Mucosa of rectum (tissue), 2 donors: ENCODE measurements at regions not wholly inside any gene's neighbourhood (a gene's known extent, or its start where the extent isn't known, plus 50 kb on each side); places are given as distances from the start of the nearest gene placed in this dataset.

ENCODE experiments used
- H3K27ac ChIP-seq, 2 donors: one replicate each; pipeline ENCODE4 v1.7.0; 2013; ENCODE audit warnings: inconsistent platforms in 2 of 2, low read depth in 2 of 2, low read length in 2 of 2
- H3K27me3 ChIP-seq, 2 donors: one replicate each; pipeline ENCODE4 v1.7.0; 2013; ENCODE audit warnings: low read length in 2 of 2; ENCODE audit not compliant: control insufficient read depth in 2 of 2, insufficient read depth in 2 of 2
- H3K36me3 ChIP-seq, 2 donors: one replicate each; pipeline ENCODE4 v1.7.0; 2013; ENCODE audit warnings: low read length in 2 of 2; ENCODE audit not compliant: control insufficient read depth in 2 of 2, insufficient read depth in 2 of 2
- H3K4me1 ChIP-seq, 2 donors: one replicate each; pipeline ENCODE4 v1.7.0; 2013; ENCODE audit warnings: low read length in 2 of 2, mild to moderate bottlenecking in 1 of 2; ENCODE audit not compliant: control insufficient read depth in 2 of 2, insufficient read depth in 2 of 2
- H3K4me3 ChIP-seq, 2 donors: one replicate each; pipeline ENCODE4 v1.7.0; 2013; ENCODE audit warnings: low read length in 2 of 2
- H3K9ac ChIP-seq, 2 donors: one replicate each; pipeline ENCODE4 v1.7.0; 2013; ENCODE audit warnings: low read length in 2 of 2, low read depth in 1 of 2, mild to moderate bottlenecking in 1 of 2
- H3K9me3 ChIP-seq, 2 donors: one replicate each; pipeline ENCODE4 v1.7.0; 2013; ENCODE audit warnings: low read length in 2 of 2; ENCODE audit not compliant: control insufficient read depth in 2 of 2
- donor health status: healthy.
- donor health status: Normal muscosa, but diverticular disease.

- no peak overlapping the region for H3K9ac ChIP-seq
- H3K27ac ChIP-seq, result no peak overlapping the region
Measured at GRCh38 chr6:105664931-105665330, 262.0 kb upstream of the PREP start.

DNA sequence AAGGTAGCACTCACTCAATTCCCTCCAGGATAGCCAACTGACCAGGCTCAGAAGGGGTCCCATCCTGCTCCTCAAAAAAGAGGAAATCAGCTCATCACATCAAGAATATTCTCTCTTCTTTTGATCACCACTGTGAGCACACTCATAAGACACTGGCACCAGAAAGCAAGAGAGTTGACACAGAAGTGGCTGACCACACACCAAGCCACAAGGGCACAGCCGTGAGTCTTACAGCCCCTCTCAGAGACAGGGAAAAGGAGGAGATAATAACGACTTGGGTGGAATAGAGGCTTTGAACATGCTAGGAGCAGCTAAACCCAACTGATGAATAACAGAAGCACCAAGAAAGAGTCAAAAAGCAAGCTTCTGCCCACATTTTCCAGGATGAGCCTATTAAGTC is 249.1 kb upstream of the PREP start:
- H3K4me3 ChIP-seq, result no peak overlapping the region
- no peaks in the 10 kb centered on the region for H3K4me1 ChIP-seq
- no peaks in the 10 kb centered on the region for H3K27me3 ChIP-seq
- no peak overlapping the region for H3K27ac ChIP-seq
- H3K9me3 ChIP-seq, result no peaks in the 10 kb centered on the region
- H3K9ac ChIP-seq, result no peak overlapping the region
- H3K36me3 ChIP-seq, result no peaks in the 10 kb centered on the region

More at GRCh38 chr6:105664931-105665330, 262.0 kb upstream of the PREP start:
- H3K36me3 ChIP-seq, result no peaks in the 10 kb centered on the region
- no peaks in the 10 kb centered on the region for H3K9me3 ChIP-seq
- H3K4me1 ChIP-seq, result no peaks in the 10 kb centered on the region
- H3K4me3 ChIP-seq, result no peak overlapping the region
- no peaks in the 10 kb centered on the region for H3K27me3 ChIP-seq

DNA sequence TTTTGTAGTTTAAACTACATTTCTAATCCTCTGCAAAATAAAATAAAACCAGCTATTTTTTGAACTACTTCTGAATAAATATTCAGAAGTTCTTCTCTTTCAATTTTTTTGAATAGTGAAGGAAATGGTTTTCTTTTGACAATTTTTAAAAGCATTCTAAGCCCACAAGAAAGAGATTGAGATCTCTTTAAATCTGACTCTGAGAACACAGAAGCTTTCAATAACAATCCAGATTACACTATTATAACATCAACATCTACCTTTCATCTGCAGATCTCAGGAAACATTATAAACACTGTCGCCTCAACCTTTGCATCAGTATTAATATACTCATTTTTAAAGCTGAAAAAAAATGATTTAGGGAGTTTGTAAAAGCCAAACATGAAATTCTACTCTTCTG is 247.5 kb upstream of the PREP start:
- Histone ChIP-seq H3K36me3 (no peaks in the 10 kb centered on the region), H3K9me3 (no peaks in the 10 kb centered on the region), H3K27me3 (no peaks in the 10 kb centered on the region), H3K4me1 (no peaks in the 10 kb centered on the region), H3K9ac (no peak overlapping the region), H3K4me3 (no peak overlapping the region), H3K27ac (no peak overlapping the region)

- Histone ChIP-seq H3K27me3 (no peaks in the 10 kb centered on the region), H3K4me1 (no peaks in the 10 kb centered on the region), H3K9ac (no peak overlapping the region), H3K4me3 (no peak overlapping the region), H3K36me3 (no peaks in the 10 kb centered on the region), H3K27ac (no peak overlapping the region), H3K9me3 (no peaks in the 10 kb centered on the region)
Measured at GRCh38 chr6:105649192-105649591, 246.3 kb upstream of the PREP start.

- no peak overlapping the region for H3K9ac ChIP-seq
- H3K27ac ChIP-seq, result no peak overlapping the region
- H3K36me3 ChIP-seq, result no peaks in the 10 kb centered on the region
- no peak overlapping the region for H3K4me3 ChIP-seq
- H3K27me3 ChIP-seq, result no peaks in the 10 kb centered on the region
- no peaks in the 10 kb centered on the region for H3K9me3 ChIP-seq
- H3K4me1 ChIP-seq, result no peaks in the 10 kb centered on the region
Measured at GRCh38 chr6:105648276-105648675, 245.4 kb upstream of the PREP start.

DNA sequence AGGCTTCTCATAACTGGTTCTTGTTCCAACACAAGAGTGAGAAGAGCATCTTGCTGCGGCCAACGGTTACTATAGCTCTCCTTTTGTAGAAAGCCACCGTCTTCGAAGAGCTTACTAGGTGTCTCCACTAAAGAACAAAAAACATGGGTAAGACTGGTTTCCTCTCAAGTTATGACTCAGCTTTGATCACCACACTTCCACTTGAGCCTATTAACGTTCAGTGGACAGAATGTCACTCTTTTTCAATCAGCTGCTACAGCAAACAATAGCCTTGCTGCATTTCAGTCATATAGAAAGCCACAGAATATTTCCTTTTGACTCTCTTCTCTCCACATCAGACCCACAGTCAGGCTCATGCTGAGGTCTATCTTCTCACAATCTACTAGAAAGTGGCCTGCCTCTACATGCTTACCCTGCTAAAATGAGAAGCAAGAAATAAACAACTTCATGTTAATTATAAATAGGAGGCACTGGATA is 243.5 kb upstream of the PREP start:
- H3K4me1 ChIP-seq, result no peaks in the 10 kb centered on the region
- no peak overlapping the region for H3K9ac ChIP-seq
- H3K27me3 ChIP-seq, result no peaks in the 10 kb centered on the region
- no peak overlapping the region for H3K4me3 ChIP-seq
- no peaks in the 10 kb centered on the region for H3K9me3 ChIP-seq
- no peaks in the 10 kb centered on the region for H3K36me3 ChIP-seq
- no peak overlapping the region for H3K27ac ChIP-seq

DNA sequence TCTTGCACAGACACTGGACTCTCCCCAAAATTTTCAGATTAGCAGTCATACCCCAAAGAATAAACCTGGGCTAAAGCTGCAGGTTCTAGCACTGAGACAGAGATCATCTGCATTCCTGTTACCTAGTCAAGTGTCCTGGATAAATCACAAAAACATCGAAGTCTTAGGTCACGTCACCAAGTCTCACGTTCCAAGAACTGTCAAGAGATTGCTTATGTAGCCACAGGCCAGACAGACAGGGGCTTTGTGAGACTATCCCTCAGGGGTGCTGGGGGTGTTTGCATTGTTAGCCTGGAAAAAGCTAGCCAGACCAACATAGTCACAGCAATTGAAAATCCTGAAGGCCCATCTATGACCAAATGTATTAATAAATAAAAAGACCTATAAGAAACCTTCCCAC is 243.1 kb upstream of the PREP start:
- no peaks in the 10 kb centered on the region for H3K36me3 ChIP-seq
- peak overlapping the region in 1 of 2 donors; percentile 26 for H3K27ac ChIP-seq
- H3K4me3 ChIP-seq, result no peak overlapping the region
- H3K4me1 ChIP-seq, result no peaks in the 10 kb centered on the region
- H3K9me3 ChIP-seq, result no peaks in the 10 kb centered on the region
- H3K9ac ChIP-seq, result no peak overlapping the region
- H3K27me3 ChIP-seq, result no peaks in the 10 kb centered on the region

DNA sequence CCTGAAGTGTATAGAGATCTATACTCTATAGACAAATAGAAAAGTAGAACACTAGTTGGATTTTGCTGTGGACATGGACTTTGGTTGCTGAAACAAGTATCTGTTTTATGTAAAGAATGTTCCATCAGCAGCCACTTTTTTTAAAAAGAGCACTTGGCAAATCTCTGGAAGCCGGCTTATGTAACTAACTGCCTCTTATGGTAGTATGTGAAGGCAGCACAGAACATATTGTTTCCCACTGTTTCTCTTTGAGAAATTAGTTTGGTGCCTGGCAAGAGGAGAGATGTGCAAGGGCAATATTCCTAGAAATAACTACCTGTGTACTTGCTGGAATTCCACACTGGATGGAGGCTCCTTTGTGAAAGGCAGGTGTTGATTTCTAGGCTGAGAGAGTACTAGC is 242.3 kb upstream of the PREP start:
- Histone ChIP-seq H3K36me3 (no peaks in the 10 kb centered on the region), H3K4me1 (no peaks in the 10 kb centered on the region), H3K9me3 (no peaks in the 10 kb centered on the region), H3K27ac (no peak overlapping the region), H3K27me3 (no peaks in the 10 kb centered on the region), H3K9ac (no peak overlapping the region), H3K4me3 (no peak overlapping the region)

- no peak overlapping the region for H3K9ac ChIP-seq
- H3K4me3 ChIP-seq, result no peak overlapping the region
- peak overlapping the region in 1 of 2 donors; percentile 6 for H3K27ac ChIP-seq
- H3K9me3 ChIP-seq, result no peaks in the 10 kb centered on the region
- no peaks in the 10 kb centered on the region for H3K4me1 ChIP-seq
- H3K27me3 ChIP-seq, result no peaks in the 10 kb centered on the region
- no peaks in the 10 kb centered on the region for H3K36me3 ChIP-seq
Measured at GRCh38 chr6:105644691-105645090, 241.8 kb upstream of the PREP start.

DNA sequence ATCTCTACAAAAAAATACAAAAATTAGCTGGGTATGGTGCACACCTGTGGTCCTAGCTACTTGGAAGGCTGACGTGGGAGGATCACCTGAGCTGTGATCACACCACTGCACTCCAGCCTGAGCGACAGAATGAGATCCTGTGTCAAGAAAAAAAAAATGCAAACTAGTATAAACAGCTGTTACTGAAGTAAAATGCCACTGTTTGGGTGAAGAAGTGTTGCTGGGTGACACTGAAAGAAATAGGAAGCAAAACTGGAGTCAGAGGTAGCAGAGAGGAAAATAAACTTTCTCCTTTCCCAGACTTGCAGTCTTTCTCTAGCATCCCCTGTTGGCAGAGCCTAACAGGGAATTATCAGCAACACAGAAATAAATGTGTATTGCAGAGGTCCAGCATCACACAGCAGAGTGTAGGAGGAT is 241.2 kb upstream of the PREP start:
- Histone ChIP-seq H3K27ac (peak overlapping the region in 1 of 2 donors; percentile 6), H3K36me3 (no peaks in the 10 kb centered on the region), H3K27me3 (no peaks in the 10 kb centered on the region), H3K9me3 (no peaks in the 10 kb centered on the region), H3K4me3 (no peak overlapping the region), H3K9ac (no peak overlapping the region), H3K4me1 (no peaks in the 10 kb centered on the region)

- Histone ChIP-seq H3K4me3 (no peak overlapping the region), H3K4me1 (no peaks in the 10 kb centered on the region), H3K27ac (no peak overlapping the region), H3K36me3 (no peaks in the 10 kb centered on the region), H3K27me3 (no peaks in the 10 kb centered on the region), H3K9me3 (no peaks in the 10 kb centered on the region), H3K9ac (no peak overlapping the region)
Measured at GRCh38 chr6:105642708-105643107, 239.8 kb upstream of the PREP start.
